OCI-LY3 (cell line): ENCODE measurements at regions not wholly inside any gene's neighbourhood (a gene's known extent, or its start where the extent isn't known, plus 50 kb on each side); places are given as distances from the start of the nearest gene placed in this dataset.

ENCODE experiments used
- EZH2phosphoT487 ChIP-seq: fragments of 200-600 bp; shearing (Covaris generic); IDR thresholded peaks from 2 replicates; pipeline ENCODE4 v1.6.1; 2018; ENCODE audit warnings: antibody characterized with exemption, mixed run types, low read depth
- TF ChIP-seq, protein P1 (sequence below): fragments of 200-600, 300-600 bp; sonication (generic); IDR thresholded peaks from 2 replicates; pipeline ENCODE4 v1.5.1; 2014; ENCODE audit warnings: antibody characterized with exemption, low read length, low read depth

DNA sequence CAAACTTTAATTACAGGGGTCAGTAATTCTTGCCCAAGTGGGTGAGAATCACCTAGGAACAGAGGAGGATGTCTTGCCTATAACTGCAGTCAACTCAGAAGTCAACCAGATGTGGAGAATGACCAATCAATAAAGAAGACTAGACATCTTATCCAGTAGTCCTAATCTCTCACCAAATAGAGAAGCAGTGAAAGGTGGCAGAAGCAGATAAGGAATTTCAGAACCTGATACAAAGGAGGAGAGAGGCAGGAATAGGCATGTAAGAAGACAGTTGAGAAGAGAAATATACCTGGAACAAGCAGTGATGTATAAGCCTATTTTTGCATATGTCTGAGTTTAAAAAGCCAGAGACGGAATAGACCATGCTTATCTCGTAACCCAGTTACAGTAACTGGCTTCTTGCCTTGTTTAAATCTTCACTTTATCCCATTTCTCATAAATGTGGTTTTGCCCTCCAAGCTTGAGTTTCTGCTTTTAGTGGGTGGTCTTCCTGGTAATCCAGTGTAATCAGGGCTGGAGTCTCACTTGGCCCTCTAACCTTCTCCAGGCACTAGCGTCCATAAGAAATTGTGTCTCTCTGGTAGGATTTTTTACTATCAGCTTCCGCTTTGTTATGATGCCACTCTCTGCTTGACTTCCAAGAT is 401.0 kb downstream of the SUCLG1 start:
- TF ChIP-seq, protein P1, sequence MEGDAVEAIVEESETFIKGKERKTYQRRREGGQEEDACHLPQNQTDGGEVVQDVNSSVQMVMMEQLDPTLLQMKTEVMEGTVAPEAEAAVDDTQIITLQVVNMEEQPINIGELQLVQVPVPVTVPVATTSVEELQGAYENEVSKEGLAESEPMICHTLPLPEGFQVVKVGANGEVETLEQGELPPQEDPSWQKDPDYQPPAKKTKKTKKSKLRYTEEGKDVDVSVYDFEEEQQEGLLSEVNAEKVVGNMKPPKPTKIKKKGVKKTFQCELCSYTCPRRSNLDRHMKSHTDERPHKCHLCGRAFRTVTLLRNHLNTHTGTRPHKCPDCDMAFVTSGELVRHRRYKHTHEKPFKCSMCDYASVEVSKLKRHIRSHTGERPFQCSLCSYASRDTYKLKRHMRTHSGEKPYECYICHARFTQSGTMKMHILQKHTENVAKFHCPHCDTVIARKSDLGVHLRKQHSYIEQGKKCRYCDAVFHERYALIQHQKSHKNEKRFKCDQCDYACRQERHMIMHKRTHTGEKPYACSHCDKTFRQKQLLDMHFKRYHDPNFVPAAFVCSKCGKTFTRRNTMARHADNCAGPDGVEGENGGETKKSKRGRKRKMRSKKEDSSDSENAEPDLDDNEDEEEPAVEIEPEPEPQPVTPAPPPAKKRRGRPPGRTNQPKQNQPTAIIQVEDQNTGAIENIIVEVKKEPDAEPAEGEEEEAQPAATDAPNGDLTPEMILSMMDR, result no peak
- TF ChIP-seq EZH2phosphoT487, result no peak
